ENCODE measurements at regions not wholly inside any gene's neighbourhood (a gene's known extent, or its start where the extent isn't known, plus 50 kb on each side); places are given as distances from the start of the nearest gene placed in this dataset.

DNA sequence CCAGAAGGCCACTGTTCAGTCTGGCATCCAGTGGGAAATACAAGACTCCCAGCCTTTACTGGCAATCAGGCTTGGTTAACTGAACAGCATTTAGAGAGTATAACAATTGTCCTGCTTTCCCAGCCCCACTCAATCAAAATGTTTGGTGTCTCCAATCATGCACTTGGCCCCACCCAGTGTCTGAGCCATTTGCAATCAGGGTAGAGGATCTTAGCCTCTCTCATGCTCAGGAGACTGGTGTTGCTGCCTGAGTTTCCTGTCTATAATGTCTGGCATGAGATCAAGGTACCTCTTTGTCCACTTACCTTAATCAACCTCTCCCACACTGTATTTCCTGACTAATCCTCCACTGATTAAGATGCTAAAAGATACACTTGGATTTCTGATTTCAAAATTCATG, 290.2 kb upstream of the GHITM start:
- TF ChIP-seq, protein P1, sequence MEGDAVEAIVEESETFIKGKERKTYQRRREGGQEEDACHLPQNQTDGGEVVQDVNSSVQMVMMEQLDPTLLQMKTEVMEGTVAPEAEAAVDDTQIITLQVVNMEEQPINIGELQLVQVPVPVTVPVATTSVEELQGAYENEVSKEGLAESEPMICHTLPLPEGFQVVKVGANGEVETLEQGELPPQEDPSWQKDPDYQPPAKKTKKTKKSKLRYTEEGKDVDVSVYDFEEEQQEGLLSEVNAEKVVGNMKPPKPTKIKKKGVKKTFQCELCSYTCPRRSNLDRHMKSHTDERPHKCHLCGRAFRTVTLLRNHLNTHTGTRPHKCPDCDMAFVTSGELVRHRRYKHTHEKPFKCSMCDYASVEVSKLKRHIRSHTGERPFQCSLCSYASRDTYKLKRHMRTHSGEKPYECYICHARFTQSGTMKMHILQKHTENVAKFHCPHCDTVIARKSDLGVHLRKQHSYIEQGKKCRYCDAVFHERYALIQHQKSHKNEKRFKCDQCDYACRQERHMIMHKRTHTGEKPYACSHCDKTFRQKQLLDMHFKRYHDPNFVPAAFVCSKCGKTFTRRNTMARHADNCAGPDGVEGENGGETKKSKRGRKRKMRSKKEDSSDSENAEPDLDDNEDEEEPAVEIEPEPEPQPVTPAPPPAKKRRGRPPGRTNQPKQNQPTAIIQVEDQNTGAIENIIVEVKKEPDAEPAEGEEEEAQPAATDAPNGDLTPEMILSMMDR (IDR thresholded peaks at IDR 0.05; ENCODE audit: control extremely low read depth, extremely low read depth, low read depth, missing control alignments), result no peak
- no peak for DNase-seq (ENCODE audit: extremely low spot score)
- POLR2A ChIA-PET, result no interaction called here
- CTCF ChIA-PET, result no interaction called here

DNA sequence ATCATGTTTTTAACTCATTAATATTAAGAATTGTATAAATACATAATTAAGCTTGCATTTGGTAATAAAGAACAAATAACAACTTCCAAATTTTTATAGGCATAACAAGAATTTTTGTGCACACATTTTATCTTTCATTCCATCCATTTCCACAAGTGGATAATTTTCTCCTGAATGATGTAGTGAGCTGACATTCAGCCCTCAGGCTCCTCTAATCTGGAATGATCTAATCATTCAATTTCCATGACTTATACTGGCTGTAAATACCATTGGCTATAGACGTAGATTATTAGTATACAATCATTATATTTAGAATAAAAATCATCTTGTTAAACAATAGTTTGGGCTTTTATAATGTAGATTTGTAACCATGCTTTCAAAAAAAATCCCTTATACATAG, 287.2 kb upstream of the GHITM start:
- TF ChIP-seq, protein P1 (IDR thresholded peaks at IDR 0.05; ENCODE audit: control extremely low read depth, extremely low read depth, low read depth, missing control alignments), result no peak
- DNase-seq (ENCODE audit: extremely low spot score), result no peak
- POLR2A ChIA-PET, result no interaction called here

DNA sequence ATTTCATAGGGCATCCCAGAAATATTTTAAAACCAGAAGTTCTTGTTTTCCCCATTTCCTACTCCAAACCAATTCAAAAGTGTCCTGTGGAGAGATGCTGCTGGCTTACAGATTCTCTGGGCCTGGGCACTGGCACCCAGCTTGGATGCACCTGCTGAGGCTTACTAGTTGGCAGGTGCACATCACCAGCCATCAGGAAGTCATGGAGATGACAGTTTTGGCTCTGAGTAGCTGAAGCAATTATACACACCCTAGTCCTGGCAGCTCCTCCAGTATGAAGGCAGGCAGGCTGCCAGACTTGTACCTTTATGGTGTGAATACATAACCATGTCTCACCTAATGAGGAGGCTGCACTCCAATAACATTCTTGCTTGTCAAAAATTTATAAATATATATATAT, 276.6 kb upstream of the GHITM start:
- ChIA-PET CTCF (interaction anchor here (1.5 kb wide), 1 partner anchor 9 kb away, joined by 3 read pairs; no protein-coding TSS in a partner anchor), POLR2A (no interaction called here)
- TF ChIP-seq, protein P1 (IDR thresholded peaks at IDR 0.05; ENCODE audit: control extremely low read depth, extremely low read depth, low read depth, missing control alignments), result no peak
- no peak for DNase-seq (ENCODE audit: extremely low spot score)

More for the DNA sequence above, 287.2 kb upstream of the GHITM start:
- CTCF ChIA-PET, result interaction anchor here (0.8 to 3.3 kb wide), 3 partner anchors 10 to 19 kb away, joined by 3 to 13 read pairs (median 3); no protein-coding TSS in a partner anchor

DNA sequence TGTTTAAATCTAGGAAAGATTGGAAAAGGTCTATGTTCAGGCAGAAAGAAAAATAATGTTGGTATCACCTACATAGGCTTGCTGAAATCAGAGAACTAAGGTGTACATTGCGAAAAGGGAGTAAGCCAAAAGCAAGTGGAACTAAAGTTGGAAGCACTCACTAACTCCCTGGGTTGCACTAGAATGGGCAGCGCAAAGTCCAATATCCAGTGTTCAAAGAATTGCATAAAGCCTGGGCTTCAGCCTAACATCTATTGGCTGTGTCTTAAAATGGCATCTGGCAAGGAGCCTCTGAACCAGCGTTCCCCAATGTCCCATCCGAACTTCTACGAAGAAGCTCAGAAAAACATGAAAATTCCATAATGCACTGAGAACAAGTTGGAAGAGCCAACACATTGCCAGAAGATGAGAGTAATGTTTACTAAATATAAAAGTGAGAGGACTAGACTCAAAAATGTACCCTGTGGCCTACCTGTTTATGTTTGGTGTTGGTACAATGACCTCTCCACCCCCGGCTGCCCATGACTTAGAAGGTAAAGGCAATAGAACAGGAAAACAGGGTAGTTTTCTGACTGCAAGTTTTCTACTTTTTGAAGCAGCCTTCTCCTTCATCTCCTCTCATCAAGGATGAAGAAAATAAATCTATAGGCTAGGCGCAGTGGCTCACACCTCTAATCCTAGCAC, 275.9 kb upstream of the GHITM start:
- TF ChIP-seq, protein P1 (IDR thresholded peaks at IDR 0.05; ENCODE audit: control extremely low read depth, extremely low read depth, low read depth, missing control alignments), result no peak
- no peak for DNase-seq (ENCODE audit: extremely low spot score)
- ChIA-PET POLR2A (no interaction called here), CTCF (interaction anchor here (1.5 kb wide), 1 partner anchor 8 kb away, joined by 3 read pairs; no protein-coding TSS in a partner anchor)

DNA sequence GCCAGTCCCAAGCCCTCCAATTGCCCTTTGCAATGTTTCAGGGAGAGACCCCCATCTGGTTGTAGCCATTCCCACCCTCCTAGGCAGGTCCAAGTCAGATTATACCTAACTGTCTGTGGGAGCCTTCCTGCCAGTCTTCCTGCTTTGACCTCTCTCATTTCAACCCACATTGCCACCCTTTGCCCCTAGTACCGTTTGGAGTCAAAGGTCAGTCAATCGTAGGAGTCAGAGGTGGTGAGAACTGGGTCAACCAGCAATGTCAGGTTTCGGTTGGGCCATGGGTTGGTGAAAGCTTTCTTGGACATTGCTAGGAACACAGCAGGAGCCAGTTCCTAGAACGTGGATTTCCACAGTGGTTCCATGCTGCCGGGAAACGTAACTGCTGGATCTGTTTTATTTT, 269.4 kb upstream of the GHITM start:
- TF ChIP-seq, protein P1 (IDR thresholded peaks at IDR 0.05; ENCODE audit: control extremely low read depth, extremely low read depth, low read depth, missing control alignments), result no peak
- ChIA-PET POLR2A (no interaction called here), CTCF (interaction anchor here (0.9 to 3.8 kb wide), 6 partner anchors 9 to 1075 kb away, joined by 3 to 36 read pairs (median 11); no protein-coding TSS in a partner anchor)
- no peak for DNase-seq (ENCODE audit: extremely low spot score)

DNA sequence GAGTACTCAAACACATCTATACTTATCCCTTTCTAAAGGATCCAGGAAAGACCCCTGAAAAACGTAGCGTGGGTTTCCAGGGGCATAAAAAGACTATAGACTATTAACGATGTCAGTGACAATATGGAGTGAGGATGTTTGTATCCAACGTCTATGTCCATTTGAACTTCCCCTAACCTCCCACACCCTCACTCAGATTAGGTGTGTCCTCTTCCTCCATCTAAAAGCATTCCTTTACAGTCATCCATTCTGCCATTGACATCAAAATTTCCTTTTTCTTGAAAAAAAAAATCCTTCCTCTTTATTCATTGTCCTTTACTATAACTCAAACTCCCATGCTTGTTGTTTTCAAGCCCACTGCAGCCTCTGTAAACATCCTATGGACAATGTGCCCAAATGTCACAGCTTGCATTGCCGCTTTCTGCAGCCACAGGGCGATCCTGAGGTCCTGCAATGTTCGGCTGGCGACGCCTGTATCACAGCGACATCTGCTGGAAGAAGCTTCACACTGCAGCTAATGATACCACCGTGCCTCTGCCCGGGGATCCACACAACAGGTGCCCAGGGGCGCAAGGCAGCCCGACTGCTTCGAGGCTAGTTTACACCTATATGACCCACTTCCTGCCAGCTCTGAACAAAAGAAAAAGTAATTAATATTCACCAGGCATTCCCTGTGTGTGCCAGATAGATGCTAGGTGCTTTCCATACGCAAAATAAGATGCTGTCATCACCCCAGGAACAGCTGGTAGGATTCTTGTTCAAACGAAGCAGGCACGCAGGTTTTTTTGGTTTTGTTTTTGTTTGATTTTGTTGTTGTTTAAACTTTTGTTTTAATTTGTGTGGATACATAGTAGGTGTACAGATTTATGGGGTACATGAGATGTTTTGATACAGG, 267.9 kb upstream of the GHITM start:
- POLR2A ChIA-PET, result interaction anchor here (0.5 kb wide), 1 partner anchor 957 kb away, joined by 3 read pairs; no protein-coding TSS in a partner anchor
- TF ChIP-seq, protein P1 (IDR thresholded peaks at IDR 0.05; ENCODE audit: control extremely low read depth, extremely low read depth, low read depth, missing control alignments), result peak; percentile 98
- DNase-seq (ENCODE audit: extremely low spot score), result peak; percentile 71
- CTCF ChIA-PET, result interaction anchor here (0.6 to 3.9 kb wide), 56 partner anchors 9 to 1267 kb away, joined by 3 to 36 read pairs (median 4); no protein-coding TSS in a partner anchor

Data from GM10248 (cell line).